ENCODE measurements at regions not wholly inside any gene's neighbourhood (a gene's known extent, or its start where the extent isn't known, plus 50 kb on each side); places are given as distances from the start of the nearest gene placed in this dataset.

DNA sequence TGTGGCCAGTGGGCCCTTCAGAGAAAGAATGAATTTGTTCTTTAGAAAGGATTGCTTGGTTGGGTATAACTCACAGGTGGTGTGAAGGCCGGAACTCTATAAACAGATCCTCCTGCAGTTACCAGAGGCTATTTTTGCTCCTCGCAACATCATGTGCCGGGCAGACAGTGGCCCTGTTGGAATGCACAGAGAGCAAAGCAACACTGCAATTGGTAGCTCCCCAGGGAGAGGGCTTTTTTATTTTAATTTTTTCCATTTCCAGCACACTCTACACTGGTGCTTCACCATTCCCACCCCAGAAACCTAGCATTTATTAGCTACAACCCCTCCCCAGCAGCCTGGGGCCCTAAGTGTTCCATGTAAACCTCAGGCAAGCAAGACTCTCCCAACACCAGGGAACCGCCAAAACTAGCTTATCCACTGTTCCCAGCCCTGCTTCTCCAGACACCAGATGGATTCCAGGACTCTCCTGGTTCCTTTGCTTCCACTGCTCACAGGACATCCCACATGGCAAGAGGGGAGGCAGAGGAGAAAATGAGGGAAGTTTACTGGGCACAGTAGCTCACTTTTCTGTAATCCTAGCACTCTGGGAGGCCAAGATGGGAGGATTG is 75.1 kb upstream of the TMEM164 start:
- H3K36me3 ChIP-seq: no peaks in the 10 kb centered on the region
- no peaks in the 10 kb centered on the region for H3K27me3 ChIP-seq
- no peak overlapping the region for H3K27ac ChIP-seq
- TF ChIP-seq POLR2A (IDR thresholded peaks at IDR 0.05): no peak
- TF ChIP-seq, protein P1, sequence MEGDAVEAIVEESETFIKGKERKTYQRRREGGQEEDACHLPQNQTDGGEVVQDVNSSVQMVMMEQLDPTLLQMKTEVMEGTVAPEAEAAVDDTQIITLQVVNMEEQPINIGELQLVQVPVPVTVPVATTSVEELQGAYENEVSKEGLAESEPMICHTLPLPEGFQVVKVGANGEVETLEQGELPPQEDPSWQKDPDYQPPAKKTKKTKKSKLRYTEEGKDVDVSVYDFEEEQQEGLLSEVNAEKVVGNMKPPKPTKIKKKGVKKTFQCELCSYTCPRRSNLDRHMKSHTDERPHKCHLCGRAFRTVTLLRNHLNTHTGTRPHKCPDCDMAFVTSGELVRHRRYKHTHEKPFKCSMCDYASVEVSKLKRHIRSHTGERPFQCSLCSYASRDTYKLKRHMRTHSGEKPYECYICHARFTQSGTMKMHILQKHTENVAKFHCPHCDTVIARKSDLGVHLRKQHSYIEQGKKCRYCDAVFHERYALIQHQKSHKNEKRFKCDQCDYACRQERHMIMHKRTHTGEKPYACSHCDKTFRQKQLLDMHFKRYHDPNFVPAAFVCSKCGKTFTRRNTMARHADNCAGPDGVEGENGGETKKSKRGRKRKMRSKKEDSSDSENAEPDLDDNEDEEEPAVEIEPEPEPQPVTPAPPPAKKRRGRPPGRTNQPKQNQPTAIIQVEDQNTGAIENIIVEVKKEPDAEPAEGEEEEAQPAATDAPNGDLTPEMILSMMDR (IDR thresholded peaks at IDR 0.05): no peak
- H3K4me1 ChIP-seq: no peaks in the 10 kb centered on the region
- no peaks in the 10 kb centered on the region for H3K9me3 ChIP-seq
- DNase-seq: no peak
- H3K4me3 ChIP-seq: no peak overlapping the region

DNA sequence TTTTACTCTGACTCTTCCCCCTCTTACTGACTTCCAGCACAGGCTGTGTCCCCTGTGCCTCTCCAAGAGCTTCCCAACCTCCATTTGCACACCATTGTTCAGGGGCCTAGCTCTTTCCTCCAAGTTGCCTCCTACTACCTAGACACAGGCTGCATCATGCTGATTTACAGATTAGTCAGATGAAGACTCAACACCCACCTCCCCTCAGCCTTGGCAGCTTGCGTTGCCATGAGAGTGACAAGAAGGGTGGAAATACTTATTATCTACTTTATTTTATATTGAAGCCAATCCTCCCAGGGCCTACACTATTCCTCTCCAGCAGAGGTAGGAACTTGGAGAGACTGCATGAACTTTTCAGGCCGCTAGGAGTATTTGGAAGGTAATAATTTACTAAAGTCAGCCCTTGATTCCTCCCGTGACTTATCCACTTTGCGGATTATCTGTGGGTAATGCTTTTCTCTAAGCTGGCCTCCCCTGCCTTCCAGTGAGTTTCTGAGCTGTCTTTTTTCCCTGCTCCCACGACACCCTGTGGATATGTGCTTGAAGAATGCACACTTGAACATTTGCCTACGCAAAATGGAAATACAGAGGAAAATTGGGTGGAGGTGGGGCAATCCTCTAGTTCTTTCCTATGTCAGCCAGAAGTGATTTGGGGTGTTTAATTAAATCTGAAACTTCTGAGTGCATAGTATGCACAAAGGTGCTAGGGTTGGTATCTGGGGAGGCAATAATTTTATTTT is 74.1 kb upstream of the TMEM164 start:
- Histone ChIP-seq H3K36me3 (no peaks in the 10 kb centered on the region), H3K9me3 (no peaks in the 10 kb centered on the region), H3K4me3 (no peak overlapping the region), H3K27me3 (no peaks in the 10 kb centered on the region), H3K27ac (no peak overlapping the region), H3K4me1 (no peaks in the 10 kb centered on the region)
- TF ChIP-seq, protein P1 (IDR thresholded peaks at IDR 0.05): no peak
- TF ChIP-seq POLR2A (IDR thresholded peaks at IDR 0.05): no peak
- DNase-seq: no peak

DNA sequence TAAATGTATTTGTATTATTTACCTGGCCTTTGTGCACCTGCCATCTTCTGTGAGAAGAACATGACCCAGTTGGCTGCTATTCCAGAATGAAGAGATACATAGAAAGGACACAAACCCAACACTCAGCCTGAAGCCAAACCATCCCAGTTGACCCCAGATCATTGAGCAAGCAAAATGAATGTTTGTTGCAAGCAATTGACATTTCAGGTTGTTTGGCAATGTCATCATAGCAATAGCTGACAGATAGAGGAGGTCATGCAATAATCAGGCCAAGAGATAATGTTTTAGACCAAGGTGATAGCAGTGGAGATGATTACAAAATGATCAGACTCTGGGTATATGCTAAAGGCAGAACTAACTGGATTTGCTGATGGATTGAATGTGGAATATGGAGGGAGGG is 71.2 kb upstream of the TMEM164 start:
- no peak overlapping the region for H3K27ac ChIP-seq
- no peak overlapping the region for H3K4me3 ChIP-seq
- TF ChIP-seq, protein P1 (IDR thresholded peaks at IDR 0.05): no peak
- TF ChIP-seq POLR2A (IDR thresholded peaks at IDR 0.05): no peak
- no peaks in the 10 kb centered on the region for H3K4me1 ChIP-seq
- no peak for DNase-seq
- H3K36me3 ChIP-seq: no peaks in the 10 kb centered on the region
- no peaks in the 10 kb centered on the region for H3K9me3 ChIP-seq
- H3K27me3 ChIP-seq: no peaks in the 10 kb centered on the region

DNA sequence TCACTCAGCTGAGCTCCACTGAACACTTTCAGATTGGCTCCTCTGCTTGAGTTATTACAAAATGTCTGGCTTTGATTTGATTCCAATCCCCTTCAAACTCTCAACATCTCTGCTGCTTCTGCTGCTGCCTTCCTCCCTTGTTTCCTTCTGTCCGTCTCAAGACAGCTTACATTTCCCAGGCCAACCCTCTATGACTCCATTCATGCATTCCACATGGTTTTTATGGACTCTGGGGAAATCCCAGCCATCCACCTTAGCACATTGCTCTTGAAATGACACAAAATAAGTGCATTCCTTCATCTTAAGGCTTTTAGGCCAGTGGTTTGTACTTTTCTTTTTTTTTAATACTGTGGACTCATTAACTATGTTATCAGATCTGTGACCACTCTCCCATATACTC is 68.5 kb upstream of the TMEM164 start:
- Histone ChIP-seq H3K36me3 (no peaks in the 10 kb centered on the region), H3K27ac (no peak overlapping the region), H3K27me3 (no peaks in the 10 kb centered on the region), H3K4me1 (no peaks in the 10 kb centered on the region), H3K4me3 (no peak overlapping the region), H3K9me3 (no peaks in the 10 kb centered on the region)
- TF ChIP-seq, protein P1 (IDR thresholded peaks at IDR 0.05): no peak
- no peak for TF ChIP-seq POLR2A (IDR thresholded peaks at IDR 0.05)
- DNase-seq: no peak

DNA sequence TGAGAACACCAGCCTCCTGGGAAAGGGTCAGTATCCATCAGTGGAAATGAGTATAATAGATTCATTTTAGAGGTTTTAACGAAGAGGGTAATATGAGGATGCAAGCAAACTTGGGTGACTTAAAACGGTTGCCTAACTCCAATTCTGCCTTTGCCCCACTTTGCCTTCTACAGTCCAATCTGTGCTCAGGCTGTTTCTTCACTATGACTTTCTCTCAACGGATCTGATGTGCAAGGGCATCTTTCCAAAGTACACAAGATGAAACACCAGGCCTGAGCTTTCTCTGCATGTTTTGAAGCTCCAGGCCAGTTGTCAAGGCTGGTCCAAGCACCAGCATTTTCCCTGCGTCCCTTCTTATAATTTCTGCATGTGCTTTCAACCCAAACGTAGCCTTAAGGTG is 68.0 kb upstream of the TMEM164 start:
- no peak for DNase-seq
- H3K27me3 ChIP-seq: no peaks in the 10 kb centered on the region
- no peaks in the 10 kb centered on the region for H3K4me1 ChIP-seq
- H3K4me3 ChIP-seq: no peak overlapping the region
- H3K9me3 ChIP-seq: no peaks in the 10 kb centered on the region
- H3K27ac ChIP-seq: no peak overlapping the region
- no peaks in the 10 kb centered on the region for H3K36me3 ChIP-seq
- TF ChIP-seq, protein P1 (IDR thresholded peaks at IDR 0.05): no peak
- TF ChIP-seq POLR2A (IDR thresholded peaks at IDR 0.05): no peak
